ENCODE measurements at regions not wholly inside any gene's neighbourhood (a gene's known extent, or its start where the extent isn't known, plus 50 kb on each side); places are given as distances from the start of the nearest gene placed in this dataset.
"Not testable (repeated sequence)": the region's sequence is repeated elsewhere in the genome, so short reads cannot be mapped to it uniquely, and the experiment has no call there.

DNA sequence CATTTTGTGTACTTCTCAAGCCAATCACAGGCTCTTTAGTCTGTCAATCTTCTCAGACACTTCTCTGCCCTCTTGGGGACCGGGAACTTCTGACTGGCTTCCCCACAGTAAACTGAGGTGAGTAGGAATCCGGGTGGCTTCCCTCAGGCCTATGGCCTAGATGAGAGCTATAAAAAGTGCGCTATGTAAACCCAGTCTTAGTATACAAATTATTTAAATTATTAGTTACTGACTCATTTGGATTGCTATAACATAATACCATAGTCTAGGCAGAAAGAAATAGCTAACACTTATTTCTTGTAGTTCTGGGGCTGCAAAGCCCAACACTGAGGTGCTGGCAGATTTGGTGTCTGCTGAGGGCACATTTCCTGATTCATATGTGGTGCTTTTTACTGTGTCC, 109.2 kb upstream of the MCHR2 start:
- ATAC-seq (no peak), DNase-seq (ENCODE audit: low spot score) (no peak)

DNA sequence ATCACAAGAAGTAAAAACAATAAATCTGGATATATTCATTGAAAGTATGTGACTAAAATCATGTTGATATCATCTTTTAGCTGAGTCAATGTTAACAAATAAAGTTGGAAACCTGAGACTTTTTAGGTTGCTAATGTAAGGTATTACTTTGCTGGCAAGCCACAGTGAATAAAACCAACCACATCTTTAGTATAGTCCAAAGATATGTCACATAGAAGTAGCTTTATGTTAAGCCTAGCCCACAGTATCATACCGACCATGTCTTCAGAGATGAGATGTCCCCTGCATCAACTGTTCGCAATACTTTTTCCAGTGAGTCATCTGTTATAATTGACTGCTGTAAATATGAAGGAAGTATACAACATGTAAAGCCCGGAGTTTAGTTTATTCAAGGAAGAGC, 107.6 kb upstream of the MCHR2 start:
- ATAC-seq = no peak
- no peak for DNase-seq (ENCODE audit: low spot score)

DNA sequence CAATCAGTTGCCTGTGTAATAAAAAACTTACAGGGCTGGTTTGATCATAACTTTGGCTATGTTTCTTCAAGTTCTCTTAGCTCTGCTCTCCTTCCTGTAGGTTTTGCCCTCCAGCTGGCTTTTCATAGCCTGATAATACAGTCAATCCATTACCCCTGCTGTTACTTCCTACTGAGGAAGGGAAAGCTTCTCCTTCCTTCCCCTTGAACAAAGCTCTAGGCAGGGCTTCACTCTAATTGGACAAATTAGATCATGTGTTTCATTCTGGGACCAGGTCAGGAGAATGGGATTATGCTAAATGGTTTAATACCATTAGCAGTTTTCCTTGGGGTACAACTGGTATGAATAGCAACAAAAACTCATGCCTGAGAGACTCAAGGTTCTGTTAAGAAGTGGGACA, 106.8 kb upstream of the MCHR2 start:
- no peak for ATAC-seq
- DNase-seq (ENCODE audit: low spot score) = no peak

DNA sequence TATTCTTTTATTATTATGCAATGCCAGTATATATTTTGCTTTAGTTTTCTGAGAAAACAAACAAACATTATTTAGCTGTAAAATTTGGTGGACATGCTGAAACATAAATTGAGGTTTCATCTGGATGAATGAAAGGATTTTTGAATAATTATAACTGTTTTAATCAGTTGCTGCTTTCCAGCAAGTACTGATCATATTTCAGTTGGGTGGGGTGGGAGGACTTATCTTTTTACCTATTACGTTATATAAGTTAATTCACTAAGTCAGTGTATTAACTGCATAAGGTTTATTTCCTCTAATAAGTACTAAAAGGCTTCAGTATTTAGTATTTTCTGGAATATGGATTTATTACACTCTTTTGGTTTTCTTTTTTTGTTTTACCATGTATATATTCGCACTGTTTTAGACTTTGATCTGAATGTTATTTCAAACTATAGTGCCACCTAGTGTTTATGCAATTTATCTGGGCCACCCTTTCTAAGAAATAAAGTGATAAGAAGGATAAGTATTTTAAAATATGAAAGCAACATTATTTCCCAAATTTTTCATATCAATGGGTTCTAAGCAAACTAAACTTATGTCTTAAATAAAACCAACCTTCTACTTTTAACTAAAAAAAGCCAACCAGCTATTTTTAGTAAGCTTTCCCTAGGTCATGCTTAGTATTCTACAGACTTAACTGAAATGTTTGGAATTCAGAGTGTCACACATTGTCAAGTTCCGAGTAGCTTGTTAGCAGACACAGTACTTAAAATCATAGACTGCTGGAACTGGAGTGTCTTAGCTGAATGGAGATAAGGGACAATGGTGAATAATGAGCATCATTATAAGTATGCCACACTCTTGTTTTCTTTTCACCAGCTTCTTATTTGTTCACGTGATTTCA, 105.4 kb upstream of the MCHR2 start:
- DNase-seq (ENCODE audit: low spot score) = no peak
- peak; percentile 78 for ATAC-seq

DNA sequence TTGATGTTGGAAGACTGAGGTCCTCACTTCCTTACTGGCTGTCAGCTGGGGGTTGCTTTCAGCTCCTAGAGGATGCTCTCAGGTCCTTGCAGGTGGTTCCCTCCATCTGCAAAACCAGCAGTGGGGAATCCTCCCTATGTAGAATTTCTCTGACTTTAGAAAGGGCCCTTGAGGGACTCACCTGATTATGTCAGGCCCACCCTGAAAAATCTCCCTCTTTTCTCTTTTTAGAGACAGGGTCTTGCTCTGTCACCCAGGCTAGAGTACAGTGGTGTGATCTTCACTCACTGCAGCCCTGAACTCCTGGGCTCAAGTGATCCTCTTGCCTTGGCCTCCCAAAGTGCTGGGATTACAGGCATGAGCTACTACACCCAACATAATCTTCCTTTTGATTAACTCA, 102.9 kb upstream of the MCHR2 start:
- DNase-seq (ENCODE audit: low spot score) = no peak
- no peak for ATAC-seq

DNA sequence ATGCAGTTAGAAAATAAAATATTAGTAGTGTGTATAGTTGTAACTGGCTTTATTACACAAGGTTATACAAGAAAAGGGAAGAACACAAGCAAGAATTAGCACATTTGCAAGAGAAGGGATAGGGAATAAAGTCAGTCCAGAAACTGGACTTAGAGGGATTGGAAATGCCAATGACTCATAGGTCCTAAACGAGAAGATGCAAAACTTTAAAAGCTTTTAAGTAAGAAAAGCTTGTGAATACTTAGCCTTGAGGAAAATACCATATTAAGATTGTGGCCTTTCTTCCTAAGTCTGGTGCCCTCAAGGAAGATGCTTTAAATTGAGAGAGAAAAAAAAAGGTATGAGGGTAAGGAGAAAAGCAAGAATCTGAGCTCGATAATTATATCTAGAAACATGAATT, 102.3 kb upstream of the MCHR2 start:
- ATAC-seq = no peak
- no peak for DNase-seq (ENCODE audit: low spot score)

DNA sequence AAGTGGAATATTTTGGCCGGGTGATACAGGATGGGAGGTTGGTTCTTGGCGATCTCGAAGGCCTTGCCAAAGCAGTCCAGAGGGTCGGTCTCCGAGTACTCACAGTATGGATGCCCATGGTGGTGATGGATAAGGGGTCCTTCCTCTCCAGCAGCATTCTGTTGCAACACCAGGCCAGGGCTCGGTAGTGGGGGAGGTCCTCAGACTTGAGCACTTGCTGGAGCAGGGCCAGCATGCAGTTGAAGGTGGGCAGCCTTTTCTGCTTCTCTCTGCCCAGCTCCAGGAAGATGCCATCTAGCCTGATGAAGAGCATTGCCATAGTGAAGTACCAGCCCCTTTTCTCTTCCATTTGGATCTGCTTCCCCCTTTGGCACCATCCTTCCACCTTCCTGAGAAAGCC, 99.4 kb upstream of the MCHR2 start:
- DNase-seq (ENCODE audit: low spot score) (no peak), ATAC-seq (no peak)

DNA sequence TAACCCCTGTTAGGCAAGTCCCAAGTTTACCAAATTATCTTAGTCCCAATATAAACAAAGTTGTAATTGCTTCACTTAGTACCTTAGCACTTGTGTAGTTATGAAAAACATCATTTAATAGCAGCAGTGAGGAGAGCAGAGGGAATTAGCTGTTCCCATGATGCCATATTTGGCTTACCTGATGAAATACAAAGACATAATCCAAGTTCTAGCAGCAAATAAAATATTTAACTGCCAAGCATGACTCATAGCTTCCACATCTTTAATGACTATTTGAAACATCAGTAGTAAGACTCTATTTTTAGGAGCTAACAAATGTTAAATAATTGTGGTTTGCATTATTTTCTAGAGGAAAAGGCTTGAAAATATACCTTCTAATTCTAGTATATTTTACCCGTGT, 94.0 kb upstream of the MCHR2 start:
- DNase-seq (ENCODE audit: low spot score) (no peak), ATAC-seq (no peak)

DNA sequence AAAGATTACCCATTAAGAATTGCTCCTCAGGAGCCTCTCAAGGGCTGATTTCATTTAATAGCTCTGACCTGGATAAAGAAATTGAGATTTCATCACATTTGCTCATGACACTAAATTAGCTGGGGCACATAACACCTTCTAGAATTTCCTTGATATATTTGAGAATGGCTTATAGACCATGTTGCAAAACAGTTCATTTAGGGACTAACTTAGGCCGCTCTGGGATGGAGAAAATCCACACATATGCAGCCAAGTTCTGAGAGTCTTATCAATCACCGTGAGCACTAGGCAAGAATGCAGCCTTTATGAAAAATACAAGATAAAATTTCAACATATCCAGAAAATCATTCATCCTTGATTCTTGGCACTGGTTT, 91.0 kb upstream of the MCHR2 start:
- no peak for ATAC-seq
- no peak for DNase-seq (ENCODE audit: low spot score)

DNA sequence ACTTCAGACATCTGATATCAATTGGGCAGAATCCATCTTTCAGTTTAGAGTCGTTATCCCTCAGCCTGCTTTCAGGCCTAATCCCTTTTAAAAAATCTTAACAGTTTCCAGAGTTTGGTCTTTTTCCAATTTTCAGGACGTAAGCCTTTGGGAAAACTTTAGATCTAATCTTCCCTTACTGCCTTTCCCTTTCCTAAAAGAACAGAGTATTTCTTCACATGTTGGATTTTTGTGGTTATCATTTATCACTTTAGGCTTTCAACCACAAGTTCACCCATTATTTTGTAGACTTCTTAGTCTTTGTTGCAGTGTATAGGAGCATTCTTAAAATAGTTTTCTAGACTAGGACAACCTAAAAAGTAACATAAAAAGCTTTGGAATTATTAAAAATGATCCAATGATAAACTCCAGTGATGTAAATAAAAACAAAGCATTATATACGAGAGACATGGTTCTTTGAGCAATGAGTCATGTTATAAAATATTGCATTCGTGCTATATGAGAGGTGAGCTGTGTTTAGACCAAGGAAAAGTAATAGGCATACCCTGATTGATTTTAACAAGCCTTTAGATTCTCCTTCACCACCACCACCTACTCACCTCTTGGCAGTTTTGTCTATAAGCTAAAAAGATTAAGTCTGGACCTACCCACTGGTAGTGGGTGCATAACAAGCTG, 90.4 kb upstream of the MCHR2 start:
- ATAC-seq (no peak), DNase-seq (ENCODE audit: low spot score) (no peak)

DNA sequence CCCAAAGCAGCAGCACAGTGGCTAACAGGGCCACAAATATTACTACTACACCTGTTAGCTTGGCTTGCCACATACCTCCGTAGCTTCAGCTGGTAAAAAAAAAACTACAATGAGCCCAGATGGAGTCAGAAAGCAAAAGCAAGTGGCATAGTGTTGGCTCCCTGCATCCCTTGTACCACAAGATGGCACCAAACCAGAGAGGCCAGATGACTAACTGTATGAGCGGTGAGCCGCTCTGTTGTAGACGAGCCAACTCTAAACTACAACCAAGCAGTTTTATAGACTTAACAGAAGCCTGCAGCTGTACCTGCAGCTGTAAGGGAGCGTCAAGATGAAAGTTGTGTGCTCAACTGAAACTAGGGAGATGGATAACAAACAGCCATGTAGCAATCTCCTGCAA, 84.5 kb upstream of the MCHR2 start:
- DNase-seq (ENCODE audit: low spot score) = no peak
- peak; percentile 77 for ATAC-seq

DNA sequence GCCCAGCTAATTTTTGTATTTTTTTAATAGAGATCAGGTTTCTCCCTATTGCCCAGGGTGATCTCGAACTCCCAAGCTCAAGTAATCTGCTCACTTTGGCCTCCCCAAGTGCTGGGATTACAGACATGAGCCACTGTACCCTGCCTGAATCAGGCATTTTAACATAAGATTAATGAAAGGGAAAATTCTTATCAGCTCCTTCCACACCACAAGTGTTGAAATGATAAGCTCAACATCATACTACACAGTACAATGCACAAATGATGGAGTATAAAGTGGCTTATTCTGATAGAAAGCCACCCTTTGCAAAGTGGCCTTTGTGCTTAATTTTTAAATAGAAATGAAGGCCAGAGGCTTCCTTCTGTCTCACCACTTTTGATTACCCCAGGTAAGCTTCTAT, 71.3 kb upstream of the MCHR2 start:
- ATAC-seq (no peak), DNase-seq (ENCODE audit: low spot score) (no peak)

DNA sequence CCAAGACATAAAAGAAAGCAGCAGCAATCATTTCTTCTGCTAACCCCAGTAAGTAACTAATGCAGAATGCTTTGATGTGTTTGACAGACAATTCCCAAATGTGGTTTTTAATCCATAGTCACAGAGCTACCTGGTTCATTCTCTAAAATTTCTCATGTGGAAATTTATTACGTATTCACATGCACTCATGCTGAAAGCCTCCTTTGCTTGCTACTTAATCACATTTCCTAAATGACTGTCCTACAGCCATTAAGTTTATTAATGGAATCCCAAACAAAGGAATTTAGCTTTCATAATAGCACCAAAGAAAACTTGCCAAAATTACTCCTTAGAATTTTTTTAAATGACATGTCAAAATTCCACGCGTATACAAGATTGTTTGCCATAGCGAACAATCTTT, 68.6 kb upstream of the MCHR2 start:
- no peak for DNase-seq (ENCODE audit: low spot score)
- no peak for ATAC-seq

DNA sequence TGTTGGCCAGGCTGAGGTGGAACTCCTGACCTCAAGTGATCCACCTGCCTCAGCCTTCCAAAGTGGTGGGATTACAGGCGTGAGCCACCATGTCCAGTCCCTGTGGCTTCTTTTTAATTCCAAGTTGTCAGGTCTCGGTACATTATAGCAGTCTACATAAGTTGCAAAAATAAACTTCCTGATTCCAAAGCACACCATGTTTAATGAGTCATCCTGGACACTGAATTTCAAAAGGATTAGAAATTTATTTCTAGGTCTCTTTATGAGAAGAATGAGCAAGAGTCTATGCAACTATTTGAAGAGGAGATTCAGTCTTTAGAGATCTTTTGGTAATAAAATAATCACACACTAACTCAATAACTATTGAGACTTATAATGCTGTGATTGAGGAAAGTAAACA, 63.9 kb upstream of the MCHR2 start:
- ATAC-seq (no peak), DNase-seq (ENCODE audit: low spot score) (no peak)

DNA sequence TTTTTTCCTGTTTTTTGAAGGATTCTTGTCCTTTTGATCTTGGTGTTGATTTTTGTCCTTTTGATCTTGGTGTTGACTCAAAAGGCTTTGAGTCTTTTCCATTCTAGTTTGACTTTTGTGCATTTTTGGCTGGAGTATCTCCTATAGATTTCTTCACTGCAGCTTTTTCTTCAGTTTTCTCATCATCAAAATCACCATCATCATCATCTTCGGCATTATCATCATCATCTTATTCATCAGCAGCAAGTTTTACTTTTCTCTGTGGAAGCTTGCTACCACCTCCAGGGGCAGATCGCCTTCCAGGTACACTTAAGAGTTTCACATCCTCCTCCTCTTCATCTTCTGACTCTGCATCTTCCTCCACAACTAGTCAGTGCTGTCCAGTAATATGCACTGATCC, 56.5 kb upstream of the MCHR2 start:
- DNase-seq (ENCODE audit: low spot score) (no peak), ATAC-seq (no peak)

DNA sequence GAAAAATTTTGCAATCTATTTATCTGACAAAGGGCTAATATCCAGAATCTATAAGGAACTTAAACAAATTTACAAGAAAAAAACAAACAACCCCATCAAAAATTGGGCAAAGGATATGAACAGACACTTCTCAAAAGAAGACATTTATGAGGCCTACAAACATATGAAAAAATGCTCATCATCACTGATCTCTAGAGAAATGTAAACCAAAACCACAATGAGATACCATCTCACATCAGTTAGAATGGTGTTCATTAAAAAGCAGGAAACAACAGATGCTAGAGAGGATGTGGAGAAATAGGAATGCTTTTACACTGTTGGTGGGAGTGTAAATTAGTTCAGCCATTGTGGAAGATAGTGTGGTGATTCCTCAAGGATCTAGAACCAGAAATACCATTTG, 49.9 kb upstream of the MCHR2 start:
- ATAC-seq; DNase-seq (ENCODE audit: low spot score): not testable (repeated sequence)
